ENCODE measurements at regions not wholly inside any gene's neighbourhood (a gene's known extent, or its start where the extent isn't known, plus 50 kb on each side); places are given as distances from the start of the nearest gene placed in this dataset.

- TF ChIP-seq CTCF (conservative IDR thresholded peaks at IDR 0.05; ENCODE audit: low read length): no peak
- TF ChIP-seq EZH2phosphoT487 (IDR thresholded peaks at IDR 0.05; ENCODE audit: borderline replicate concordance): no peak
Measured at GRCh38 chr6:116982401-116982800, 105.4 kb downstream of the RFX6 start.
